VCaP (cell line): ENCODE measurements at regions not wholly inside any gene's neighbourhood (a gene's known extent, or its start where the extent isn't known, plus 50 kb on each side); places are given as distances from the start of the nearest gene placed in this dataset.

Experiments used
- H3K27ac ChIP-seq: fragments of 450-650 bp; 2 replicates; pipeline ENCODE4 v1.5.1; 2017
- TF ChIP-seq, protein P1 (sequence below): fragments of 450-650 bp; conservative IDR thresholded peaks from 2 replicates; pipeline ENCODE4 v1.5.1; 2017; ENCODE audit warnings: mild to moderate bottlenecking, moderate library complexity

GRCh38 chr17:34511265-34511664 lies 68.1 kb upstream of the TMEM132E start:
- TF ChIP-seq, protein P1, sequence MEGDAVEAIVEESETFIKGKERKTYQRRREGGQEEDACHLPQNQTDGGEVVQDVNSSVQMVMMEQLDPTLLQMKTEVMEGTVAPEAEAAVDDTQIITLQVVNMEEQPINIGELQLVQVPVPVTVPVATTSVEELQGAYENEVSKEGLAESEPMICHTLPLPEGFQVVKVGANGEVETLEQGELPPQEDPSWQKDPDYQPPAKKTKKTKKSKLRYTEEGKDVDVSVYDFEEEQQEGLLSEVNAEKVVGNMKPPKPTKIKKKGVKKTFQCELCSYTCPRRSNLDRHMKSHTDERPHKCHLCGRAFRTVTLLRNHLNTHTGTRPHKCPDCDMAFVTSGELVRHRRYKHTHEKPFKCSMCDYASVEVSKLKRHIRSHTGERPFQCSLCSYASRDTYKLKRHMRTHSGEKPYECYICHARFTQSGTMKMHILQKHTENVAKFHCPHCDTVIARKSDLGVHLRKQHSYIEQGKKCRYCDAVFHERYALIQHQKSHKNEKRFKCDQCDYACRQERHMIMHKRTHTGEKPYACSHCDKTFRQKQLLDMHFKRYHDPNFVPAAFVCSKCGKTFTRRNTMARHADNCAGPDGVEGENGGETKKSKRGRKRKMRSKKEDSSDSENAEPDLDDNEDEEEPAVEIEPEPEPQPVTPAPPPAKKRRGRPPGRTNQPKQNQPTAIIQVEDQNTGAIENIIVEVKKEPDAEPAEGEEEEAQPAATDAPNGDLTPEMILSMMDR, result no peak
- no peak overlapping the region for H3K27ac ChIP-seq

DNA sequence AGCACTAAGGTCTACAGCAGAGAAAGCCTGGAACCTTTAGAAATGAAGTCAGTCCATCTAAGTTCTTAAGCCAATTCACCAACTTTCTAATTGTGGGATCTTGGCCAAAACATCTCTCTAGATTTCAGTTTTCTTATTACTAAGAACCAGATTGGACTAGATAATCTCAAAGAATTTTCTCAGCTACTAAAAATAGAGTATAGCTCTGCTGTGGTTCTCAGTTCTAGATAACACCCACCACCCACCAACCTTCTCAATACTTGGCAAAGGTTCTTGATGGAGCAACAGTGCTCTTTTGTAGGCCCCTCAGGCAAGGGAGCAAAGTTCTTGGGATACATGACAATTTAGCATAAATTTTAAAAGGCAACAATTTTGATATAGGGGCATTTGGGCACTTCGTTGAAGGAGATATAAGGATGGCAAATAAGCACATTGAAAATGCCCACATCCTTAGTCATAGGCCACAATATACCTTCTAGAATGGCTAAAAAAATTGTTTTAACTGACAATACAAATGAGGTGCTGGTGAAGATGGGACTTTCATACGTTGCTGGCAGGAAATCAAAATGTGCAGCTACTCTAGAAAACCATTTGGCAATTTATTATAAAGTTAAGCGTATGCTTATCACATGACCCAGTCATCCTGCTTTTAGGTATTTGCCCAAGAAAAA lies 74.4 kb upstream of the TMEM132E start:
- TF ChIP-seq, protein P1, result no peak
- no peak overlapping the region for H3K27ac ChIP-seq

GRCh38 chr17:34503528-34504195 lies 75.7 kb upstream of the TMEM132E start:
- H3K27ac ChIP-seq, result no peak overlapping the region
- TF ChIP-seq, protein P1, result no peak

GRCh38 chr17:34502426-34502825 lies 77.0 kb upstream of the TMEM132E start:
- TF ChIP-seq, protein P1, result no peak
- no peak overlapping the region for H3K27ac ChIP-seq

DNA sequence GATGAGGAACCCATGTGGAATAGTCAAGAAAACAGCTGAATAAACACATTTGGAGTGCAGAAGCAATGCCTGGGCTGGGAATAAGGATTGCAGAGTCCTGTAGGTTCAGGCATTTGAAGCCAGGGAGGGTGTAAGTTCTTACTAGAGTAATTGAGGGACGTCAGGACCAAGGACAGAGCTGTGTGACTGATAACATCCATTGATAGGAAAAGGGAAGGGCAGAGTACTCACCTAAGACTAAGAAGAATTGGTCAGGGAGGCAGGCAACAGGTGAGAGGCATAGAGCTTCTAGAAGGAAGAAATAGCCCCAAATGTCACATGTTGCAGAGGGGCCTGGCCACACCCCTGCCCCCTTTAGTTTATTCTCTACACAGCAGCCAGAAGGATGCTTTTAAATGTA lies 79.8 kb upstream of the TMEM132E start:
- no peak overlapping the region for H3K27ac ChIP-seq
- TF ChIP-seq, protein P1, result no peak

GRCh38 chr17:34493917-34494316 lies 85.5 kb upstream of the TMEM132E start:
- TF ChIP-seq, protein P1, result no peak
- no peak overlapping the region for H3K27ac ChIP-seq

DNA sequence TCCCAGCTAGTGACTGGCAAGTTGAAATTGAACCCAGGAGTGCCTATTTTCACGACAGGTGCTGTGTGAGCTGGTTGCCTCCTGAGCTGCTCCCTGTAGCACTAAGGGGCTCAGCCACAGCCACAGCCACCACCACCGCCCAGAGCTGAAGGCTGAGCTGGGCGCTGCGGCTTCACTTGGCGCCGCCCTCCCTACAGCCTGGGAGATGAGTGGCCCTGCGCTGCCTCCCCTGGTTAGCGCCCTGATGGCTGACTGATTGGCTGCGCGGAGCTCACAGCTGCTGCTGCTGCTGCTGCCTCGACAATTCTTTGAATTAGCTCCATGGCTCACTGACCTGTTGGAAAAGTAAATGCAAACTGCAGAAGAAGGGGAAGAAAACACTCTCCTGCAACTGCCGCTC lies 91.8 kb upstream of the TMEM132E start:
- TF ChIP-seq, protein P1, result no peak
- H3K27ac ChIP-seq, result no peak overlapping the region
